ENCODE measurements at regions not wholly inside any gene's neighbourhood (a gene's known extent, or its start where the extent isn't known, plus 50 kb on each side); places are given as distances from the start of the nearest gene placed in this dataset.

GRCh38 chr5:117337064-117337749, 762.6 kb upstream of the SEMA6A start:
- Histone ChIP-seq H3F3A (replicated peaks; ENCODE audit: low read depth) (no peaks in the 10 kb centered on the region), H4K20me1 (replicated peaks; ENCODE audit: insufficient read depth) (no peaks in the 10 kb centered on the region), H3K79me2 (replicated peaks; ENCODE audit: insufficient read depth) (no peaks in the 10 kb centered on the region), H3K9me2 (ENCODE audit: insufficient read depth) (no peaks in the 10 kb centered on the region), H3K4me3 (no peak overlapping the region), H3K27ac (ENCODE audit: low read depth) (no peak overlapping the region), H3K36me3 (ENCODE audit: insufficient read depth) (no peaks in the 10 kb centered on the region), H2AFZ (no peak overlapping the region), H3K4me2 (no peak overlapping the region), H3K27me3 (ENCODE audit: insufficient read depth) (no peaks in the 10 kb centered on the region), H3K4me1 (ENCODE audit: insufficient read depth) (no peaks in the 10 kb centered on the region; the same call in 1 of the 2 replicates)
- TF ChIP-seq EZH2phosphoT487 (IDR thresholded peaks at IDR 0.05; ENCODE audit: unreplicated experiment) (no peak), EZH2 (IDR thresholded peaks at IDR 0.05; ENCODE audit: low read depth, unreplicated experiment) (no peak), JUNB (IDR thresholded peaks at IDR 0.05; ENCODE audit: unreplicated experiment) (no peak), POLR2AphosphoS5 (IDR thresholded peaks at IDR 0.05; ENCODE audit: low read depth) (no peak), ZNF462 (CRISPR knock-in tag; IDR thresholded peaks at IDR 0.05) (no peak), NANOG (IDR thresholded peaks at IDR 0.05; ENCODE audit: borderline replicate concordance) (no peak), ZNF114 (CRISPR knock-in tag; IDR thresholded peaks at IDR 0.05) (no peak), CTCF (conservative IDR thresholded peaks at IDR 0.05; ENCODE audit: low read depth in 2 of 2) (no peak), STAT1 (IDR thresholded peaks at IDR 0.05; ENCODE audit: unreplicated experiment) (no peak), ETS1 (IDR thresholded peaks at IDR 0.05) (no peak)
- no peak for ATAC-seq
- Mint-ChIP-seq H3K9me3 (peaks cover 10% of the 10 kb centered on the region; the same call in 2 of the 3 replicates), H3K27ac (no peak overlapping the region), H3K4me3 (no peak overlapping the region), H3K27me3 (ENCODE audit: insufficient read depth, low read depth, poor library complexity) (no peaks in the 10 kb centered on the region), H3K36me3 (ENCODE audit: low read depth) (peaks cover 3% of the 10 kb centered on the region; the same call in 2 of the 3 replicates), H3K4me1 (no peaks in the 10 kb centered on the region)
- DNase-seq (ENCODE audit: low spot score), result no peak

Data from GM23338 (cell line).